ENCODE measurements at regions not wholly inside any gene's neighbourhood (a gene's known extent, or its start where the extent isn't known, plus 50 kb on each side); places are given as distances from the start of the nearest gene placed in this dataset.

GRCh38 chr17:14724770-14725169, 423.9 kb downstream of the HS3ST3B1 start:
- TF ChIP-seq EZH2 (IDR thresholded peaks at IDR 0.05; ENCODE audit: borderline replicate concordance, low read length) (no peak), CTCF (IDR thresholded peaks at IDR 0.05; ENCODE audit: low read length) (no peak)
